H4 (cell line): ENCODE measurements at regions not wholly inside any gene's neighbourhood (a gene's known extent, or its start where the extent isn't known, plus 50 kb on each side); places are given as distances from the start of the nearest gene placed in this dataset.

Experiments
- DNase-seq: peaks from one replicate; pipeline ENCODE4 v3.0.0-alpha.2; 2015; ENCODE audit warnings: low spot score

GRCh38 chr20:21033817-21034216 lies 72.3 kb downstream of the LINC00237 start:
- DNase-seq, result no peak

GRCh38 chr20:21031666-21032065 lies 74.5 kb downstream of the LINC00237 start:
- no peak for DNase-seq

GRCh38 chr20:21029341-21029740 lies 76.8 kb downstream of the LINC00237 start:
- no peak for DNase-seq

GRCh38 chr20:21028921-21029320 lies 77.2 kb downstream of the LINC00237 start:
- DNase-seq, result peak; percentile 15

GRCh38 chr20:21028436-21028835 lies 77.7 kb downstream of the LINC00237 start:
- no peak for DNase-seq

- peak; percentile 71 for DNase-seq
Measured at GRCh38 chr20:21027569-21027968, 78.6 kb downstream of the LINC00237 start.

- no peak for DNase-seq
Measured at GRCh38 chr20:21026951-21027350, 79.2 kb downstream of the LINC00237 start.

GRCh38 chr20:21024420-21024819 lies 81.7 kb downstream of the LINC00237 start:
- DNase-seq, result no peak

- DNase-seq, result no peak
Measured at GRCh38 chr20:21022925-21023324, 83.2 kb downstream of the LINC00237 start.

GRCh38 chr20:21021472-21021790 lies 84.7 kb downstream of the LINC00237 start:
- no peak for DNase-seq

- no peak for DNase-seq
Measured at GRCh38 chr20:21020659-21021471, 85.3 kb downstream of the LINC00237 start.

GRCh38 chr20:21019814-21020658 lies 86.1 kb downstream of the LINC00237 start:
- no peak for DNase-seq

GRCh38 chr20:21019468-21019813 lies 86.7 kb downstream of the LINC00237 start:
- no peak for DNase-seq

GRCh38 chr20:21018576-21018975 lies 87.6 kb downstream of the LINC00237 start:
- DNase-seq, result no peak

- DNase-seq, result no peak
Measured at GRCh38 chr20:21017528-21018085, 88.6 kb downstream of the LINC00237 start.

GRCh38 chr20:21016751-21017150 lies 89.4 kb downstream of the LINC00237 start:
- no peak for DNase-seq

GRCh38 chr20:21014528-21014927 lies 91.6 kb downstream of the LINC00237 start:
- DNase-seq, result no peak

GRCh38 chr20:21008951-21009350 lies 97.2 kb downstream of the LINC00237 start:
- DNase-seq, result no peak

- no peak for DNase-seq
Measured at GRCh38 chr20:21006611-21007010, 99.5 kb downstream of the LINC00237 start.

GRCh38 chr20:21004386-21005076 lies 101.6 kb downstream of the LINC00237 start:
- DNase-seq, result no peak

- DNase-seq, result no peak
Measured at GRCh38 chr20:21003902-21004301, 102.3 kb downstream of the LINC00237 start.

GRCh38 chr20:21002486-21002885 lies 103.7 kb downstream of the LINC00237 start:
- DNase-seq, result no peak
